GM23248 (cell line): ENCODE measurements at regions not wholly inside any gene's neighbourhood (a gene's known extent, or its start where the extent isn't known, plus 50 kb on each side); places are given as distances from the start of the nearest gene placed in this dataset.
A peak's percentile ranks its signal among the peaks of the same experiment; 100 is the strongest.

Experiments used
- DNase-seq: peaks from one replicate; pipeline ENCODE4 v3.0.0-alpha.2; 2015
- H2AFZ ChIP-seq: fragments of 200-600 bp; sonication (generic); 2 replicates; pipeline ENCODE4 v1.6.1; 2016; ENCODE audit warnings: antibody characterized with exemption
- H3F3A ChIP-seq: fragments of 200-600 bp; sonication (generic); 2 replicates; pipeline ENCODE4 v1.6.1; 2016; ENCODE audit warnings: mild to moderate bottlenecking, antibody characterized with exemption, mixed run types; ENCODE audit not compliant: insufficient read depth
- H3K27ac ChIP-seq: fragments of 200-600 bp; sonication (generic); 2 replicates; pipeline ENCODE4 v1.5.1; 2016; ENCODE audit warnings: mild to moderate bottlenecking
- H3K27me3 ChIP-seq: fragments of 200-600 bp; sonication (generic); replicated peaks from 2 replicates; pipeline ENCODE4 v1.6.1; 2016; ENCODE audit warnings: mild to moderate bottlenecking; ENCODE audit not compliant: insufficient read depth
- H3K36me3 ChIP-seq: fragments of 200-600 bp; sonication (generic); 2 replicates; pipeline ENCODE4 v1.6.1; 2016; ENCODE audit warnings: low read depth, mild to moderate bottlenecking
- H3K4me1 ChIP-seq: fragments of 200-600 bp; sonication (generic); 2 replicates; pipeline ENCODE4 v1.6.1; 2016; ENCODE audit warnings: mild to moderate bottlenecking; ENCODE audit not compliant: insufficient read depth
- H3K4me2 ChIP-seq: fragments of 200-600 bp; sonication (generic); one replicate; pipeline ENCODE4 v1.6.1; 2016; ENCODE audit warnings: mild to moderate bottlenecking; ENCODE audit not compliant: unreplicated experiment
- H3K4me3 ChIP-seq: fragments of 200-600 bp; sonication (generic); 2 replicates; pipeline ENCODE4 v1.5.1; 2016; ENCODE audit warnings: mild to moderate bottlenecking
- H3K79me2 ChIP-seq: fragments of 200-600 bp; sonication (generic); 2 replicates; pipeline ENCODE4 v1.6.1; 2016; ENCODE audit warnings: mild to moderate bottlenecking; ENCODE audit not compliant: insufficient read depth
- H3K9ac ChIP-seq: fragments of 200-600 bp; sonication (generic); 2 replicates; pipeline ENCODE4 v1.6.1; 2016; ENCODE audit warnings: mild to moderate bottlenecking
- H3K9me2 ChIP-seq: fragments of 200-600 bp; sonication (generic); 2 replicates; pipeline ENCODE4 v1.6.1; 2016; ENCODE audit warnings: mixed run types, mild to moderate bottlenecking, moderate library complexity; ENCODE audit not compliant: insufficient read depth
- H3K9me3 ChIP-seq: fragments of 200-600 bp; sonication (generic); one replicate; pipeline ENCODE4 v1.6.1; 2017; ENCODE audit warnings: low read depth
- H4K20me1 ChIP-seq: fragments of 200-600 bp; sonication (generic); 2 replicates; pipeline ENCODE4 v1.6.0; 2016; ENCODE audit not compliant: insufficient read depth
- EZH2 ChIP-seq: fragments of 200-600 bp; sonication (generic); IDR thresholded peaks from 2 replicates; pipeline ENCODE4 v1.6.1; 2018; ENCODE audit warnings: antibody characterized with exemption, mild to moderate bottlenecking; ENCODE audit not compliant: insufficient read depth, poor library complexity, severe bottlenecking
- EZH2phosphoT487 ChIP-seq: fragments of 200-600 bp; sonication (generic); IDR thresholded peaks from 2 replicates; pipeline ENCODE4 v1.6.1; 2018; ENCODE audit warnings: antibody characterized with exemption, moderate library complexity, mild to moderate bottlenecking, low read depth; ENCODE audit not compliant: insufficient read depth
- WGBS, 2 experiments: methylation state at CpG; one replicate each; pipeline ENCODE4 v1.1.6; 2015 to 2017; ENCODE audit warnings: low lambda C conversion rate in 2 of 2, low coverage in 1 of 2; ENCODE audit errors: missing lambda C conversion rate in 2 of 2; 5-methylcytosine and 5-hydroxymethylcytosine counted together
- in situ Hi-C: fragments of 300-500 bp; cut with MboI; formaldehyde crosslinking; loops from 2 replicates; pipeline ENCODE4 v1.15.0; 2020

DNA sequence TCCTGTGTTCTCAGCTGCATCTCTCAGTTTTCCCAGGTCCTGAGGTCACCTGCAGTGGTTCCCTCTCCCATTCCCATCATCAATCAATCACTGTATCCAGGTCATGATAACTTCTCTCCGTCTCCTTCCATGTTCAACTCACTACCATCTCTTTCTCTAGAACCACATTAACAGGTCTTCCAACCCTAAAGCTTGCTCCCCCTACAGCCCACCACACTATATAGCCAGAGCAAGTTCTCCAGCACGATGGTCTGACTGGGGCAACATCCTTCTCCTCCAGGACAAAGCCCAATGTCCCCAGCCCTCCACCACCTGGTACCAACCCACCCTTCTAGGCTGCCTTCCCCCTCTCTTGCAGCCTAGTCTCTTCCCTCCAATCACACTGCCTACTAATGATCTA, 241.6 kb downstream of the CDK5RAP2 start:
- no peak for DNase-seq
- Histone ChIP-seq H3K9me2 (no peaks in the 10 kb centered on the region), H3K79me2 (no peaks in the 10 kb centered on the region), H3K4me2 (no peak overlapping the region), H3K27ac (no peak overlapping the region), H3F3A (peaks cover 8% of the 10 kb centered on the region; the same call in 1 of the 2 replicates), H3K4me3 (no peak overlapping the region), H3K36me3 (no peaks in the 10 kb centered on the region), H3K9me3 (no peaks in the 10 kb centered on the region), H3K27me3 (no peaks in the 10 kb centered on the region), H3K4me1 (peaks cover 5% of the 10 kb centered on the region), H4K20me1 (no peaks in the 10 kb centered on the region), H3K9ac (no peak overlapping the region), H2AFZ (no peak overlapping the region)
- in situ Hi-C loops = no loop called here
- WGBS, 2 experiments = 76 to 82% methylated on average over 2 of the region's 2 CpGs
- no peak for TF ChIP-seq EZH2
- no peak for TF ChIP-seq EZH2phosphoT487

DNA sequence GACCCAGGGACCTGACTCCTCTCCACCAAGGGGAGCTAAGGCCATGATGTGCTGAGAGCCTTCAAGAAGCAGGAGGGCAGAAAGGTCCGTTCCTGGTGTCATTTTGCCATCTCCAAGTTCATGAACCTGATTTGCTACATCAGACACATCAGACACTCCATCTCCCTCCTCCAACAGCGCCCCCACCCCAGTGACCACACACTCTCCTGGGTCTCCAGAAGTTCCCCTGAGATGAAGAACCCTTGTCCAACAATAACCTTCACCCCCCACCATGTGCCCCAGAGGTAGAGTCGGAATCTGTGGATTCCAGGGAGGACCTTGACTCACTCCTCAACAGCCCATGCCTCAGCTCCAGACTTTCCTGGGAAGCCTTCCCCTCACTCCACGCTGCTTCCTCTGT, 242.8 kb downstream of the CDK5RAP2 start:
- Histone ChIP-seq H3K79me2 (no peaks in the 10 kb centered on the region), H3K4me1 (peaks cover 5% of the 10 kb centered on the region), H3K4me3 (no peak overlapping the region), H3K9me2 (no peaks in the 10 kb centered on the region), H3K4me2 (no peak overlapping the region), H3K27me3 (no peaks in the 10 kb centered on the region), H4K20me1 (no peaks in the 10 kb centered on the region), H3K9me3 (no peaks in the 10 kb centered on the region), H3K36me3 (no peaks in the 10 kb centered on the region), H3F3A (peaks cover 8% of the 10 kb centered on the region; the same call in 1 of the 2 replicates), H2AFZ (no peak overlapping the region), H3K9ac (no peak overlapping the region), H3K27ac (no peak overlapping the region)
- in situ Hi-C loops = no loop called here
- WGBS, 2 experiments = 51 to 56% methylated on average over 4 of the region's 4 CpGs
- TF ChIP-seq EZH2phosphoT487 (no peak), EZH2 (no peak)
- no peak for DNase-seq

DNA sequence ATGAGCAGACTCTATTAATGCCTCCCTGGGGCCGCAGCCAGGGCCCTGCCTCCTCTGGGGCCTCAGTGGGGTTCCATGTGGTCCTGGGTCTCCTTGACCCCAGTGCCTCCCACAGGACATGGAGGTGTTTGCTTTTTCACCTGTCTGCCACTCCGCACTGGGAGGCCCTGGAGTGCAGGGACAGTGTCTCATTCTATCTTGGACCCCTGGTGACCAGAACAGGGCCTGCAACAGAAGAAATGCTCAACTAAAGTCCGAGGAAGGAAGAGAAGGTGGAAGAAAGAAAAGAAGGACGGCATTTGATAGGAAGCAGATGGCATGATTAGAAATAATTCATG, 243.2 kb downstream of the CDK5RAP2 start:
- WGBS, 2 experiments = 74 to 83% methylated on average over 4 of the region's 4 CpGs
- Histone ChIP-seq H3K4me1 (peaks cover 5% of the 10 kb centered on the region), H3K36me3 (no peaks in the 10 kb centered on the region), H2AFZ (no peak overlapping the region), H3K27me3 (no peaks in the 10 kb centered on the region), H3K79me2 (no peaks in the 10 kb centered on the region), H3K27ac (no peak overlapping the region), H3K9me2 (no peaks in the 10 kb centered on the region), H3K4me2 (no peak overlapping the region), H3F3A (peaks cover 8% of the 10 kb centered on the region; the same call in 1 of the 2 replicates), H4K20me1 (no peaks in the 10 kb centered on the region), H3K9ac (no peak overlapping the region), H3K4me3 (no peak overlapping the region), H3K9me3 (no peaks in the 10 kb centered on the region)
- TF ChIP-seq EZH2 (no peak), EZH2phosphoT487 (no peak)
- no peak for DNase-seq
- in situ Hi-C loops = no loop called here

DNA sequence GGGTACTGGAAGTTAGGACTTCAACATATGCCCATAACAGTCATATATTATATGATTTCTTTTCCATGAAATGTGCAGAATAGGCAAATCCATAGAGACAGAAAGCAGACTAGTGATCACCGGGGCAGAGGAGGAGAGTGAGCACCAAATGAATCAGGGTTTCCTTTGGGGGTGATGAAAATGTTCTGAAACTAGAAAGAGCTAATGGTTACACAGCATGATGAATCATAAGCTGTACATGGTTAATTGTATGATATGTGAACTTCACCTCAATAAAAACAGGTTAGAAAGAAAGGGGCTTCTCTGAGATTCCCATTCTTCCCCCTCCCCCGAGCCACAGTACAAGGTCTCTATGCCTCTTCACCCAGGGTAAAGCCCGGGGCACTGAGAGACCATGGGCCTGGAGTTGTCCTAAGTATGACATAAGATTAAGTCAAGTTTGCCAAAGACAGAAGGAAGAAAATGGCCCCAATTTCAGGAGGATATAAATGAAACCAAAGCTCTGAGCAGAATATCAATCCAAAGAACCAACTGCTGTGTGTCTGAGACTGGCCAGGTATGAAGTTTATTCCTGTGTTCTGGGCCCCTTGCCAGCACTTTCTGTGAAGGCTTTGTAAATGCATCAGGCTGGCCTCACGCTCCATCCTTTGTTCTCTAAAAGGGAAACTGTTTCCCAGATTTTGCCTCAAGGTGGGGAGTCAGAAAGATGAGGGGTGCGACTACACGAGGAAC, 243.8 kb downstream of the CDK5RAP2 start:
- no peak for TF ChIP-seq EZH2phosphoT487
- TF ChIP-seq EZH2 = no peak
- no peaks in the 10 kb centered on the region for H3K79me2 ChIP-seq
- no peaks in the 10 kb centered on the region for H3K9me2 ChIP-seq
- H3K27me3 ChIP-seq = no peaks in the 10 kb centered on the region
- peaks cover 5% of the 10 kb centered on the region for H3K4me1 ChIP-seq
- no peaks in the 10 kb centered on the region for H3K36me3 ChIP-seq
- DNase-seq = peak; percentile 72
- no peak overlapping the region for H3K4me3 ChIP-seq
- no peak overlapping the region for H3K27ac ChIP-seq
- no peak overlapping the region for H2AFZ ChIP-seq
- in situ Hi-C loops = no loop called here
- WGBS, 2 experiments = 56 to 57% methylated on average over 6 of the region's 6 CpGs
- peaks cover 8% of the 10 kb centered on the region; the same call in 1 of the 2 replicates for H3F3A ChIP-seq
- no peak overlapping the region for H3K9ac ChIP-seq
- H3K9me3 ChIP-seq = no peaks in the 10 kb centered on the region
- no peaks in the 10 kb centered on the region for H4K20me1 ChIP-seq
- H3K4me2 ChIP-seq = no peak overlapping the region

DNA sequence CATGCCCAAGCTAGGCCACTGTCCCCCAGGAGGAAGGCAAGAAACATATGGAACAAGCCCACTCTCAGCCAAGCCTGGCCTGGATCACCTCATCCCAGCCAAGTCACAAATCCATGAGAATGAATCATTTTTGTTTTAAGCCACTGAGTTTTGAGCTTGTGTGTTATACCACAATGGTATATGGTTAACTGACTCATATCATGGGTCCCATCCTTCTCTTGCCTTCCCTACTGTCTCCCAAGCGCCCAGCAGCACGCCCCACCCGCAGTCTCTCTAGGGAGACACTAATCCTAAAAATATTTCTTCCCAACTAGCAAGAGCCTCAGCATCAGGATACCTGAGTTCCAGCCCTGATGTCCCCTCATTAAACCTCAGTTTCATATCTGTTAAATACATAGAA, 248.1 kb downstream of the CDK5RAP2 start:
- no peaks in the 10 kb centered on the region for H3K79me2 ChIP-seq
- H3K4me1 ChIP-seq = peaks cover 5% of the 10 kb centered on the region
- H2AFZ ChIP-seq = no peak overlapping the region
- no peak for TF ChIP-seq EZH2
- no peak for TF ChIP-seq EZH2phosphoT487
- no peaks in the 10 kb centered on the region for H3K9me2 ChIP-seq
- H3K4me3 ChIP-seq = no peak overlapping the region
- no peak overlapping the region for H3K9ac ChIP-seq
- H3K4me2 ChIP-seq = no peak overlapping the region
- no peaks in the 10 kb centered on the region for H3K9me3 ChIP-seq
- peaks cover 8% of the 10 kb centered on the region; the same call in 1 of the 2 replicates for H3F3A ChIP-seq
- no peaks in the 10 kb centered on the region for H4K20me1 ChIP-seq
- no peaks in the 10 kb centered on the region for H3K36me3 ChIP-seq
- in situ Hi-C loops = no loop called here
- H3K27me3 ChIP-seq = no peaks in the 10 kb centered on the region
- no peak overlapping the region for H3K27ac ChIP-seq
- WGBS, 2 experiments = 74 to 75% methylated on average over 3 of the region's 3 CpGs
- peak; percentile 31 for DNase-seq
